ENCODE measurements at regions not wholly inside any gene's neighbourhood (a gene's known extent, or its start where the extent isn't known, plus 50 kb on each side); places are given as distances from the start of the nearest gene placed in this dataset.

DNA sequence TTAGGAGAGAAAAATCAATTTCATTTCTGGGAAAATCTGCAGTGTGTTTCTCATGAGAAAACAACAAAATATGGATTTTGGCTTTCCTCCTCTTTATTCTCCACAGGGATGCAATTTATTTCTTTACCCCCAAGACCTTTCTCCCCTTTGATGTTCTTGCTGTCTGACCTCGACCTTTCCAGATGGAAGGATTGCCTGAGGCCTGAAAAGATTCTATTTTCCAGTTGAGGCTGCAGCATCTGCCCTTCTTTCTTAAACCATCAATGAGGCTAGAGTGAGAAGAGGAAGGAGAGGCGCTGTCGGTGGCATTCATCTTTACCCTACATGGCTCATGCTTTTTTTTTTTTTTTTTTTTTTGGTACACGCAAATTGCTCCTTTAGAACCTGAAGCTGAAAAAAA, 344.2 kb upstream of the BTBD3 start:
- no peaks in the 10 kb centered on the region for H3K9me3 ChIP-seq (ENCODE audit: low read length)
- no peak overlapping the region for H3K4me2 ChIP-seq (ENCODE audit: low read length)
- no peak overlapping the region for H3K9ac ChIP-seq (ENCODE audit: low read length)
- H3K27me3 ChIP-seq (ENCODE audit: insufficient read depth, low read depth, low read length): no peaks in the 10 kb centered on the region
- H3F3A ChIP-seq (ENCODE audit: insufficient read depth, low read length, poor library complexity, severe bottlenecking): no peaks in the 10 kb centered on the region
- H3K27ac ChIP-seq (ENCODE audit: low read length): no peak overlapping the region
- TF ChIP-seq POLR2AphosphoS5 (IDR thresholded peaks at IDR 0.05) (no peak), EZH2 (IDR thresholded peaks at IDR 0.05; ENCODE audit: borderline replicate concordance, insufficient read depth, low read length, poor library complexity, severe bottlenecking) (no peak), RAD21 (conservative IDR thresholded peaks at IDR 0.05) (no peak), SMC3 (conservative IDR thresholded peaks at IDR 0.05; ENCODE audit: poor library complexity) (no peak), MXI1 (conservative IDR thresholded peaks at IDR 0.05; ENCODE audit: poor library complexity, severe bottlenecking) (no peak), EP300 (conservative IDR thresholded peaks at IDR 0.05; ENCODE audit: poor library complexity, severe bottlenecking) (no peak), TAF1 (IDR thresholded peaks at IDR 0.05; ENCODE audit: low read depth) (no peak)
- TF ChIP-seq, protein P1, sequence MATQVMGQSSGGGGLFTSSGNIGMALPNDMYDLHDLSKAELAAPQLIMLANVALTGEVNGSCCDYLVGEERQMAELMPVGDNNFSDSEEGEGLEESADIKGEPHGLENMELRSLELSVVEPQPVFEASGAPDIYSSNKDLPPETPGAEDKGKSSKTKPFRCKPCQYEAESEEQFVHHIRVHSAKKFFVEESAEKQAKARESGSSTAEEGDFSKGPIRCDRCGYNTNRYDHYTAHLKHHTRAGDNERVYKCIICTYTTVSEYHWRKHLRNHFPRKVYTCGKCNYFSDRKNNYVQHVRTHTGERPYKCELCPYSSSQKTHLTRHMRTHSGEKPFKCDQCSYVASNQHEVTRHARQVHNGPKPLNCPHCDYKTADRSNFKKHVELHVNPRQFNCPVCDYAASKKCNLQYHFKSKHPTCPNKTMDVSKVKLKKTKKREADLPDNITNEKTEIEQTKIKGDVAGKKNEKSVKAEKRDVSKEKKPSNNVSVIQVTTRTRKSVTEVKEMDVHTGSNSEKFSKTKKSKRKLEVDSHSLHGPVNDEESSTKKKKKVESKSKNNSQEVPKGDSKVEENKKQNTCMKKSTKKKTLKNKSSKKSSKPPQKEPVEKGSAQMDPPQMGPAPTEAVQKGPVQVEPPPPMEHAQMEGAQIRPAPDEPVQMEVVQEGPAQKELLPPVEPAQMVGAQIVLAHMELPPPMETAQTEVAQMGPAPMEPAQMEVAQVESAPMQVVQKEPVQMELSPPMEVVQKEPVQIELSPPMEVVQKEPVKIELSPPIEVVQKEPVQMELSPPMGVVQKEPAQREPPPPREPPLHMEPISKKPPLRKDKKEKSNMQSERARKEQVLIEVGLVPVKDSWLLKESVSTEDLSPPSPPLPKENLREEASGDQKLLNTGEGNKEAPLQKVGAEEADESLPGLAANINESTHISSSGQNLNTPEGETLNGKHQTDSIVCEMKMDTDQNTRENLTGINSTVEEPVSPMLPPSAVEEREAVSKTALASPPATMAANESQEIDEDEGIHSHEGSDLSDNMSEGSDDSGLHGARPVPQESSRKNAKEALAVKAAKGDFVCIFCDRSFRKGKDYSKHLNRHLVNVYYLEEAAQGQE (IDR thresholded peaks at IDR 0.05; ENCODE audit: borderline replicate concordance): no peak
- TF ChIP-seq, protein P2, sequence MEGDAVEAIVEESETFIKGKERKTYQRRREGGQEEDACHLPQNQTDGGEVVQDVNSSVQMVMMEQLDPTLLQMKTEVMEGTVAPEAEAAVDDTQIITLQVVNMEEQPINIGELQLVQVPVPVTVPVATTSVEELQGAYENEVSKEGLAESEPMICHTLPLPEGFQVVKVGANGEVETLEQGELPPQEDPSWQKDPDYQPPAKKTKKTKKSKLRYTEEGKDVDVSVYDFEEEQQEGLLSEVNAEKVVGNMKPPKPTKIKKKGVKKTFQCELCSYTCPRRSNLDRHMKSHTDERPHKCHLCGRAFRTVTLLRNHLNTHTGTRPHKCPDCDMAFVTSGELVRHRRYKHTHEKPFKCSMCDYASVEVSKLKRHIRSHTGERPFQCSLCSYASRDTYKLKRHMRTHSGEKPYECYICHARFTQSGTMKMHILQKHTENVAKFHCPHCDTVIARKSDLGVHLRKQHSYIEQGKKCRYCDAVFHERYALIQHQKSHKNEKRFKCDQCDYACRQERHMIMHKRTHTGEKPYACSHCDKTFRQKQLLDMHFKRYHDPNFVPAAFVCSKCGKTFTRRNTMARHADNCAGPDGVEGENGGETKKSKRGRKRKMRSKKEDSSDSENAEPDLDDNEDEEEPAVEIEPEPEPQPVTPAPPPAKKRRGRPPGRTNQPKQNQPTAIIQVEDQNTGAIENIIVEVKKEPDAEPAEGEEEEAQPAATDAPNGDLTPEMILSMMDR (IDR thresholded peaks at IDR 0.05; ENCODE audit: poor library complexity, severe bottlenecking): no peak
- H2AFZ ChIP-seq (ENCODE audit: low read depth, low read length): no peak overlapping the region
- no peaks in the 10 kb centered on the region for H3K79me2 ChIP-seq (replicated peaks; ENCODE audit: insufficient read depth, low read length)
- H3K9me2 ChIP-seq (ENCODE audit: insufficient read depth, low read length): no peaks in the 10 kb centered on the region
- H3K4me3 ChIP-seq (ENCODE audit: low read length): no peak overlapping the region
- no peaks in the 10 kb centered on the region for H4K20me1 ChIP-seq (ENCODE audit: insufficient read depth)
- no peaks in the 10 kb centered on the region for H3K36me3 ChIP-seq (ENCODE audit: insufficient read depth, low read length)

DNA sequence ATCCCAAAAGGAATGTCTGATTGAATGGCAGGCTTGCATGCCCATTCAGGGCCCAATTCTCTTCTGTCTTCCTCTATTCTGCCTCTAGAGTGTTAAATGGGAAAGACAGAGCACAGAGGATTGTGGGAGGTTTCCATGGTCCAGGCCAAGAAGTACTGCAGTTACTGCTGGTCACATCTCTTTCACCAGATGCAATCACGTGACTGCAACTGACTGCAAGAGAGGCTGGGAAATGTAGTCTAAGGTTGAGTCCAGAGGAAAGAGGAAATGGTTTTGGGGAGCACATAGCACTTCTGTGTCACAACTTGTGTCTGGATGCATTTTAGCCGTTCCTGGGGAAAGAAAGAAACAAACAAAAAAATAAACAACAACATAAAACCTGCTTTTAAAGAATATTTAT, 336.4 kb upstream of the BTBD3 start:
- H3K9ac ChIP-seq (ENCODE audit: low read length): no peak overlapping the region
- H3K79me2 ChIP-seq (replicated peaks; ENCODE audit: insufficient read depth, low read length): no peaks in the 10 kb centered on the region
- H3K9me3 ChIP-seq (ENCODE audit: low read length): no peaks in the 10 kb centered on the region
- H3K36me3 ChIP-seq (ENCODE audit: insufficient read depth, low read length): no peaks in the 10 kb centered on the region
- H2AFZ ChIP-seq (ENCODE audit: low read depth, low read length): no peak overlapping the region
- no peaks in the 10 kb centered on the region for H3K9me2 ChIP-seq (ENCODE audit: insufficient read depth, low read length)
- no peak overlapping the region for H3K27ac ChIP-seq (ENCODE audit: low read length)
- no peak for TF ChIP-seq EZH2 (IDR thresholded peaks at IDR 0.05; ENCODE audit: borderline replicate concordance, insufficient read depth, low read length, poor library complexity, severe bottlenecking)
- no peak for TF ChIP-seq POLR2AphosphoS5 (IDR thresholded peaks at IDR 0.05)
- no peak for TF ChIP-seq TAF1 (IDR thresholded peaks at IDR 0.05; ENCODE audit: low read depth)
- TF ChIP-seq, protein P1 (IDR thresholded peaks at IDR 0.05; ENCODE audit: borderline replicate concordance): no peak
- no peak for TF ChIP-seq RAD21 (conservative IDR thresholded peaks at IDR 0.05)
- TF ChIP-seq SMC3 (conservative IDR thresholded peaks at IDR 0.05; ENCODE audit: poor library complexity): no peak
- TF ChIP-seq EP300 (conservative IDR thresholded peaks at IDR 0.05; ENCODE audit: poor library complexity, severe bottlenecking): no peak
- TF ChIP-seq MXI1 (conservative IDR thresholded peaks at IDR 0.05; ENCODE audit: poor library complexity, severe bottlenecking): no peak
- TF ChIP-seq, protein P2 (IDR thresholded peaks at IDR 0.05; ENCODE audit: poor library complexity, severe bottlenecking): no peak
- H3K27me3 ChIP-seq (ENCODE audit: insufficient read depth, low read depth, low read length): no peaks in the 10 kb centered on the region
- H4K20me1 ChIP-seq (ENCODE audit: insufficient read depth): no peaks in the 10 kb centered on the region
- no peaks in the 10 kb centered on the region for H3F3A ChIP-seq (ENCODE audit: insufficient read depth, low read length, poor library complexity, severe bottlenecking)
- no peak overlapping the region for H3K4me3 ChIP-seq (ENCODE audit: low read length)
- H3K4me2 ChIP-seq (ENCODE audit: low read length): no peak overlapping the region

Measured in neural cell (in vitro differentiated cells).